Right forelimb (tissue), 1 donor: ENCODE measurements at regions not wholly inside any gene's neighbourhood (a gene's known extent, or its start where the extent isn't known, plus 50 kb on each side); places are given as distances from the start of the nearest gene placed in this dataset.

ENCODE experiments used
- DNase-seq: peaks from one replicate; pipeline ENCODE4 v3.0.0-alpha.2; 2018

DNA sequence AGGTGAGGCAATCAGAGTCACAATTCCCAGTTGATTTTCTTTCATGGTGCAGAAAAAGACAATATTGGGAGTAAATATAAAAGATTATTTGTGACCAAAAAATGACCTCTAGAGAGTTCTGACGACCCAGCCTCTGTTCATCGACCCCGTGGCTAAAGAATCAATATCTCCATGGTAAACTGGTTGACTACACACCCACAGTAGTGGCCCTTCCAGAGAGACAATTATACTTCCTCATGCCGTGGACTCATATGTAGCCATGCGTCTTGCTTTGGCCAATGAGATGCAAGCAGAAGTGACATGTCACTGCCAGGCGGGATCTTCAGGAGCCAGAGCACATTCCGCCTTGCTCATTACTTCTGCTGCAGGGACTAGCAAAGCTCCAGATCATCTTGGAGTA is 163.3 kb upstream of the RAD23B start:
- no peak for DNase-seq

DNA sequence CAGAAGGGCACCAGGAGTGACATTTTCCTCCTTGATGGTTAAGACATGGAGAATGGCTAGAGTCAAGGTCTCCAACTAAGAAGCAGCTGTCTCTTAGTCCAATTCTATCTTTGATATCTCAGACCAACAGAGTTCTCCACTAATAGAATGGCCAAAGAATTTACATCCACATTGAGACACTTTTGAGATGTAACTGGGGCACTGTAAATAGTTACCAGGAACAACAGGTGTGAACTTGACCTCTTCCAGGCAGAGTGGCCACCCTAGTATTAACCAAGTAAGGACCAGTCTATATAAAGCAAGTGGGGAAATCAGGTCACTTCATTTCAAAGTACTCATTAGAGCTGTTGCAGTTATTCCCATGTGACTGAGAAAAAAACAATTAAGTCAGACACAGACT is 159.7 kb upstream of the RAD23B start:
- no peak for DNase-seq

DNA sequence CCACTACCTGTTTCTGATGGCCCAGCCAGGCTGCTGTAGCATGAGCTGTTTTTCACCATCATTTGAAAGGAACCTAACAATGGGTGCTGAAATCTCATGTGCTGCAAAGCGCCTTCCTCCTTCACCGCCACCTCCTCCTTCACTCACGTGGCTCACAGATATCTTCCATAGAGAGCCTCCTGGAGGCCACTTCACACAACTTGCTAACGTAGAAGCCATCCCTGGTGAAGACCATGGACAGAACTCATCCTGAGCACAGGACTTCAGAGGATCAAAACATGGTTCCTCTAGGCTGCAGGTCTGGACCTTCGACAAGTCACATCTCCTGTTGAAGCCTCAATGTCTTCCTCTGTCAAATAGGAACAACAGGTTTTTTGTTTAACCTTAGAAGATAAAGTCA is 155.5 kb upstream of the RAD23B start:
- no peak for DNase-seq

DNA sequence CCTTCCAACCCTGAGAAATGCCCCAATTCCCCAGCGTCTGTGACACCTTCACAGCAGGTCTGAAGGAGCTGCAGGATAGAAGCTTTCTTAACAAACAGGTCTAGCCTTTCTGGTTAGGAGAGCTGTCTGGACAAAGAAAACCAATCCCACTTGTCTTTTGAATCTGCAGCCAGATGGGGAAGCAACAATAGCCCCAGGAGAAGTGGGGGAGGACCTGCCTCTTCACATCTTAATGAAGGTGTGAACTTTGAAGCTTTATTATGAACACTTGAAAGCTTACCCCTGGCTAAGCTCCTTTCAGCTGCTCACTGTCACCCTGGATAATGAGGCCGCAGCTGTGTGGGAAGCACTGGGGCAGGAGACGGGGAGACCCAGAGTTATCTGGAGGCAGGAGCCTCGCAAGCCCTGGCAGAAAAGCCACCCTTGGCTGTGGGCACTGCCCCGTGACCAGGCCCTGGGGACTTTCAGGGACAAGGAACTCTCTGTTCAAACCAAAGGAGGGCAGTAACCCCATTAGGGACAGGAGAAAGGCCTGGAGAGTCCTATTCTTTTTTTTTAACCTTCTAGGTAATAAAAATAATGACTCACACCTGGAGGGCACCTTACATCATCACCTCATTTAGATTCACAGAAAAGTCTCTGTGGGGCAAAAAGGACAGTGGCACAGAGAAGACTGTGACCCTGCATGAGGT is 151.8 kb upstream of the RAD23B start:
- no peak for DNase-seq

DNA sequence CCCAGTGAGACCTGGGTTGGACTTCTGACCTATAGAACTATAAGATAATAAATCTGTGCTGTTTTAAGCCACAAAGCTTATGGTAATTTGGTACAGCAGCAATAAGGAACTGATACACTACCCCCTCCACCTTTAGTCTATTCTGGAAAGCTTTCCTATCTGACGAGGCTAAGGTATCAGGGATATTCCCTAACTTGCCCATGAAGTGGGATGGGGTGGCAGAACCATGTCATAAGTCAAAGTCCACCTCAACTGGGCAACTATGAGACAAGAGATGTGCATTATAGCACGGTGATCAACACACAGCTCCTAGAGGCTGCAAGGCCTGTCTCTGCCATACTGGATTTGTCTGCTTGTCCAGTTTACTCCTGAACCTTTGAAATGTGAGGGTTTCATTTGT is 146.8 kb upstream of the RAD23B start:
- DNase-seq = no peak

DNA sequence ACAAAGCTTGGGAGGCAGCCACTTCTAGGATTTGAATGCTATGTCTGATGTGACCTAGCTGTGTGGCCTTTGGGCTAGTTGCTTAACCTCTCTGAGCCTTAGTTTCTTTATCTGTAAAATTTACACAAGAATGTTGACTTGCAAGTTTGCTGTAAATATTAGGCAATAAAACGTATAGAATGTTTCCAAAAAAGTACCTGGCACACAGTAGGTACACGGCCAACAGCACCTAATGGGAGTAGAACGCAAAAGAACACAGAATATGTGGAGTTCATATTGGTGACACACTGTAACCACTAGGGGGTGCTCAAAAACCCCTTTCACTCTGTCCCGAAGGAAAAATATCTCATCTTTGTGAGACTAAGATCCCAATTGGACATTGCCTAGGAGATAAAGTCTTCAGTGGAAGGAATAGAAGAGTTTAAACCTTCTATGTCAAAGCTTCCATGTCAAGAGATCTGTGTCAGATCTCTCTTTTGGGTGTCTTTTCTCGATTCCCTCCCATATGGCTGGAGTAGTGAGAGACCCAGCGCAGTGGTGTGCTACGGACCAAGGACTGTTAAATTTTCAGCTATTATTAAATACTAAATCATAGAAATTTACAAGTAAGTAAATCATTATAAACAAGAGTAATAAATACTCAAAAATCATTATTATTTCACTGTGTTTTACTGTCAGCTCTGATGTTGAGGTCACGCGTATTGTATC is 145.4 kb upstream of the RAD23B start:
- no peak for DNase-seq

DNA sequence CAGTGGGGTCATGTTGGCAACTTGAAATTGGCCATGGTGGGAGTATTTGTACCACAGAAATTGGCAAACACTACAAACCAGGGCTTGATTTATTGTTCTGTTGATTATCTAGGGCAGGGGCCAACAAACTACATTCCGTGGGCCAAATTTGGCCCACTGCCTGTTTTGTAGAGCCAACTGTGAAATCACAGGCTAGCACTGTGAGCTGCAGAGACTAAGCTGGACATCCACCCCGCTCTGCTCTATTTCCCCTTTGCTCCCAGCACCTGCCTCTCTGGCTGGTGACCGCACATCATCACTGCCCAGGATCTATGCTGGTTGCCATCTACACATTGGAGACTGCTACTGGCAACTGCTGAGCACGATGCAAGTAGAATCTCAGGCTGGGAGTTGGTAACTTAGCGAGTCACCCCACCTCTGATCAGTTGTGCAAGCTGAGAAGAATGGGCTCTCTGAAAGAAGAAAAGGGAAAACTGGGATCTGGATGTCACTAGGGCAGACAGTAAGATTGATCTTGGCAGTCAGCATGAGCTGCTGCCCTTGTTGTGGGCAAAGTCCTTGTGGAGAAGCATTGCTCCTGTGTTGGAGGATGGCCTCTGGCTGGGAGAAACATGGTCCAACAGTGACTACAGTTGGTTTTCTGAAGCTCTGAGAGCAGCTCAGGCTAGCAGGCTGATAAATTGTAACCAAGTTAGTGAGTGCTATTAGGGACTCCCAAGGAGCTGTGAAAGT is 144.7 kb upstream of the RAD23B start:
- DNase-seq = no peak

DNA sequence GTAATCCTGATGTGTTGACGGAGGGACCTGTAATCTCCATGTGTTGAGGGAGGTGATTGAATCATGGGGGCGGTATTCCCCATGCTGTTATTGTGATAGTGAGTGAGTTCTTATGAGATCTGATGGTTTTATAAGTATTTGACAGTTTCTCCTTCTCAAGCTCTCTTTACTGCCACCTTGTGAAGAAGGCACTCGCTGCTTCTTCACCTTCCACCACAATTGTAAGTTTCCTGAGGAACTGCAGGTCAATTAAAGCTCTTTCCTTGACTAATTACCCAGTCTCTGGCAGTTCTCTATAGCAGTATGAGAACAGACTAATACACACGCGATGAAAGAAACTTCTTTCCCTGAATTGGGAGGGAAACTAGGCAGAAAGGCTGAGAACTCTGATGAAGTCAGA is 141.1 kb upstream of the RAD23B start:
- no peak for DNase-seq

DNA sequence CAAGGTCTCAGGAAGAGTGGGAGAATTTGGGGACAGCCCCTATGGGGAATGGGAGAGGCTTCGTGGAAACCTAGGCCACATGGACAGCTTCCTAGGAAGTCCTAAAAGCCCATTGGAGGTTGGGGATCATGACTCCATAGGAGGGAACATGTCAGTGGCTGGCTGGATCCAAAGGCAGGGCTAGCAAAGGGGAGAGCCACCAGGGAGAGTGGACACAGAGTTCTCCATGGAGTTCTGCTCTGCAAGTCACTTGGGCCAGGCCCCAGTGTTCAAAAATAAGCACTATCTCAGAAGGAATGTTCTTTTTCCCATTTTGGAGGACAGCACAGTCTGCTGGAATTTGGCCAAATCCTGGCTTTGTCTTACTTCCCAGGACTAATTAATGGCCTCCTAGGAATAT is 140.6 kb upstream of the RAD23B start:
- no peak for DNase-seq

DNA sequence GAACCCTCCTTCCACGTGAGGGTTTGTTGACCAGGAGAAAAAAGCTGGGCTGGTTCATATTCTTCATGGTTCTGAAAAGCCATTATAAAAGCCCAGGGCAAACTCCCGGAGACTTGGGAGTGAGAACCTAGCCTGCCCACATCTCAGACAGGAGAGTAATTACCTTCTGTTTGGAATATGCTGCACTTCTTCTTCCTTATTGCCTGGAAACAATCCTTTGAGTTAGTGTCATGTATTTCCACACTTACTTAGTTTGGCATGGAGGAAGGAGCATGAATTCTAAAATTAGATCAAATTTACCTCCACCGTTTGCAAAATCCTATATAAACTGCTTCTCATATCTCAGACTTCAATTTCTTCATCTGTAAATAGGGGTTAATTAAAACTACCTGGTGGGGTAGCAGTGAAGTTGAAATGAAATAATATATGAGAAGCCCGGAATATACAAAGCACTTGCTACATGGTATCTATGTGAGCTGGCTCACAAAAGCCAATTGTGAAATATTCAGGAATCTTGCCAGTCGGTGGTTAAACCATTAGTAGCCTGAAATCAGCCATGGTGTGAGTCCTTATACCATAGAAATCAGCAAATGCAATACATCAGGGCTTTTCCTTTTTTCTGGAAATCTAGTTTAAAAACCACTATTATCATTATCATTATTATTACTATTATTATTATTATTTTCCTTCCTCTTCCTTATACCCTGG is 140.0 kb upstream of the RAD23B start:
- no peak for DNase-seq

DNA sequence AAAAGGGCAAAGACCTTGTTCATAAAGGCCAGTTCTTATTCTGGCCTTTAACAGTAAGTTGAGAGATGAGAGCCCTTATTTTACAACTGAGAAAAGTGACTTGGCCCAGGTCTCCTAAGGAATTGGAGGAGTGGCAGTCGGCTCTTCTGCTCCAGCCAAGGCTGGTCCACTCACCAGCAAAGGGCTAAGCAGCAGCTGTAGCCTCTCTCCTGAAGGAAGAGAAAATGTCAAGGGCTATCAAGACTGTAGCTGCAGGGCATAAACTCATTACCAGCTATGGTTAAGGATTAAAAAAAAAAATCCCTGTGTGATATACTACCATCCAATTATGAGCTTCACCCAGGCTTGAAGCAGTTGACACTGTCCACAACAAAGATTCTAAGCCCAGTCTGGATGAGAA is 138.6 kb upstream of the RAD23B start:
- no peak for DNase-seq

DNA sequence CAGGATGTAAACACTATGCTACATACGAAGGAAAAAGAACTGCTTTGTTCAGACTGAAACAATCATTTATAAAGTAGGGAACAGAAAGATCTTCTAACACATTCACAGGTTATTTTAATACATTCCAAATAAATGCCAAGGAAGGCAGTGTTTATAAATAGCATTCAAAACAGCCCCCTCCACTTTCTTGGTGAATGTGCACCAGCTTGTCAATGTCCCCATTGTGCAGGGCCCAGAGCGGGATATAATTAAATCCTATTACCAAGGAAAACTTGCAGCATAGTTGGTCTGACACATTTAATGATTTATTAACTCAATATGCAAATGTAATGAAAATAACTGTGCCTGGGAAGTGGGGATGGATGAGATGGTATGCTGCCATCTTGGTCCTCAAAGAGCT is 135.9 kb upstream of the RAD23B start:
- no peak for DNase-seq

DNA sequence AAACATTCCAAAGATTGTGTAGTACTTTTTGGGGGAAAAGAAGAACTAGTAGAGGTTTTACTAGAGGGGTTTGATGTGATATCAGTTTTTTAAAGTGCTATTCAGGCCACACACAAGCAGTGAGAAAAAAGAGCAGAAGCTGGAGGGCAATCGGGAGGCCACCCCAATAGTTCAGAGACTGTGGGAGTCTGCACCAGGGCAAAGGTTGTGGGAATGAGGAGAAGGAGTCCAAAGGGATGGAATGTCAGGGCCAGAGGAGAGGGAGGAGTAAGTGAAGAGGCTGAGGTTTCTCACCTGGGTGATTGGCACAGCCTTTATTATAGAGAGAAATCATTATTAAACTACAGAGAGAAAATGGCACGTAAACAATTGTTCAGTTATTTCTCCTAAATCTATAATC is 134.9 kb upstream of the RAD23B start:
- DNase-seq = no peak

DNA sequence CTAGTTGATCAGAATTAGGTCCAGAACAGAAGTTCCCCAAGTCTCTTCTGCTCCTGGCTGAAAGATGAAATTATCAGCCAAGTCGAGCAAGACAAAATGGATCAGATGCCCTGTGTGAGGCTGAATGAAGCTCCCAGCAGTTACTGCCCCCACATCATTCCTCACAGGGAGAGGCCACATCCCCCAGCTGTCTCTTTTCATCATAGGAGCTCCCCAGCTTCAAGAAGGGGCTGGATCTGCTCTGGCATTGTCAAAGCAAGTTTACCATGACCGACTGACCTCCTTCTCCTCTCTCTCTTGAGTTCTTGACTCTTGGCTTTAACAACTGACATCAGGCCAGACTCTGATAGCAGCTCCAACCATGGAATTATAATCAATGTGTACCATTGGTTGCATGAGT is 133.3 kb upstream of the RAD23B start:
- DNase-seq = no peak

DNA sequence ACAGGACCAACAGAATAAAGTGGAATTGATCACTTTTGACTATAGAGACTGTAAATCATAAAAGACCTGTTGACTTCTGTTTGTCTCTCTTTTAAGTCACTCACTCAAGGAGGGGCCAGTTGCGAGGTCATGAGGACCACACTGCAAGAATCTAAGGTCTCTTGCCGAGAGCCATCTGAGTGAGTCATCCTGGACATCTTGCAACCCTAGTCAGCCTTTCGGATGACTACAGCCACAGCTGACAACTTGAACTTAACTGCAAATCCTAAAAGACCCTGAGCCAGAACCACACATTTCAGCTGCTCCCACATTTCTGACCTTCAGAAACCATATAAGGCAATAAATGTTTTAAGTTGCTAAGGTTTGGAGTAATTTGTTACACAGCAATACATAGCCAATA is 129.7 kb upstream of the RAD23B start:
- DNase-seq = no peak

DNA sequence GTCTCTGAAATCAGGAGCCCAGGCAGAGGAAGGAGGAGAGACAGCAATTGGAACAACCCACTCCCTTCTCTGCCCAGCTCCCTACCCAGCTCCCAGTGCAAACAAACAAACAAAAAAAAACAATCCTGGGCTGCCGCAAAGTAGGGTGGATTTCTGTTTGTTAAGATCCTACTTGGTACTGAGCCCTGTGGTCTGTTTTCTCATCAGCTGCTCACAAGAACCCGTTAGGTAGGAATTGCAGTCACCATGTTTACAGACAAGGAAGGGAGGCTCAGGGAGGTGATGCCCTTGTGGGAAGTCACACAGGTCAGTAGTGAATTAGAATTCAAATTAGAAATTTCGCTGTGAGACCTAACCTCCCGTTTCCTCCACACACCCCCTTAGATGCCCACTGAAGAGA is 128.8 kb upstream of the RAD23B start:
- no peak for DNase-seq

DNA sequence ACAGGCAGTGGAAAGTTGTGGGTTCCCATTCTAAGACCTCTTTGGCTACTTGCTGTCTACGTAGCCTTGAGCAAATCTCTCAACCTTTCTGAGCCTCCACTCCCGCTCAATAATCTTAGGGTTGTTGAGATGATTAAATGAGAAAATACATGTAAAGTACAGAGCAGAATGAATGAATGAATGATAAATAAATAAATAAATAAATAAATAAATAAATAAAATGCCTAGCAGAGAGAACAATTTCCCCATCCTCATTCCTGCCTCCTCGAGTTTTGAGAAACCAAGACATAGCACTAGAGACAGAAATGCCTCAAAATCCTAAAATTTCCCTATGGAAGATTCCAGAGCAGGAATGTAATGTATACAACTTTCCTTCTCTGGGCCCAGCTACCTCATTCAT is 128.3 kb upstream of the RAD23B start:
- DNase-seq = no peak

DNA sequence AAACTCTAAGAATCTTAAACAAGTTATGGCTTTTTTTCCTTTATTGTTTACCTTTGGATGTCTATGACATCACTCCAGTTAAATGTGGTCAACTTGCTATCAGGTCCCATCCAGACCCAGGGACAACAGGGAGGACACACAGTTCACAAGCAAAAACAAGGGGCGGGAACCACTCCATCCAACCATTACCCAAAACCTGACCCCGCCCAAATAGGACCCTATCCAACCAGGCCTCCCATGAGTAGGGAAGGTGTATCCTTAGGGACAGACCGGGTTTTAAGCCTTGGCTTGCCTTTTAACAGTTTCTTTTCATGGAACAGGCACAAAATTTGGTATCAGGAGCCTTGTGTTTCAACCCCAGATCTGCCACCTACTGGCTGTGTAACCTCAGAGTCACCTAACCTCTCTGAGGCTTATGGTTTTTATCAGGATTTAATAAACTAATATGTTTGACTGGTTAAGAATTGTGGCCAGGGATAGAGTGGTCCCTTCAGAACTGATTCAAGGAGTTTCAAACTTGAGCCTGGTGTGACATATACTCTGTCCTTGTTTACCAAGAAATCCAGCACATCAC is 127.7 kb upstream of the RAD23B start:
- no peak for DNase-seq

DNA sequence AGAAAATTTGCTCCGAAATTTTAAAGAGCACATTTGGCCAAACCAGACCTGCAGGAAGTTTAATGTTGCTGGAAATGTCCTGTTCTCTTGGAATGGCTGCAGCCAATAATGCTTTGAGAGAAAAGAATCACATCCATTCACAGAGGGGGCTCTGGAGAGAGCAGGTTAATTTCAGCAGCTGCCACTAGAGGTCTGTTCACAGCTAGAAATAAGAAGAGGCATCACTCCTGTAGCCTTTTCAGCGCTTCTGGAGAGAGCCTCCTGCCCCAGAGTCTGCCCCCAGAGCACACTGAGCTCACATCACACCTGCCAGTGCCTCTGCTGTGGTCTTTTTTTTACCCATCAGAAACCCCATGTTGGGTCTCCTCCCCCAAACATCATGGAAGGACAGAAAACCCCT is 124.8 kb upstream of the RAD23B start:
- no peak for DNase-seq

DNA sequence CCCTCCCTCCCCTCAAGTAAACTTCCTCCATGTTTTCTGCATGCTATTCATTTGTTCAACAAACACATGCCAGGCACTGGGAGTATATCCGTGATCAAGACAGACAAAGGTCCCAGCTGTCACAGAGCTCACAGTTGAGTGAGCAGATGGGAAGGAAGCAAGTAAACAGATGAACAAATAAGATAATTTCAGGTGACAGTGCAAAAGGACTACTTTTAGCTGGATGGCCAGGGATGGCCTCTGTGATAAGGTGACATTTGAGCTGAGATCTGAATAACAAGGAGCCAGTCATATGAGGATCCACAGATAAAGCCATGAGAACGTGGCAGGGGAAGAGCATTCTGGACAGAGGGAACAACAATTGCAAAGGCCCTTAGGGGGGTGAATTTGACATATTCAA is 121.7 kb upstream of the RAD23B start:
- DNase-seq = no peak

DNA sequence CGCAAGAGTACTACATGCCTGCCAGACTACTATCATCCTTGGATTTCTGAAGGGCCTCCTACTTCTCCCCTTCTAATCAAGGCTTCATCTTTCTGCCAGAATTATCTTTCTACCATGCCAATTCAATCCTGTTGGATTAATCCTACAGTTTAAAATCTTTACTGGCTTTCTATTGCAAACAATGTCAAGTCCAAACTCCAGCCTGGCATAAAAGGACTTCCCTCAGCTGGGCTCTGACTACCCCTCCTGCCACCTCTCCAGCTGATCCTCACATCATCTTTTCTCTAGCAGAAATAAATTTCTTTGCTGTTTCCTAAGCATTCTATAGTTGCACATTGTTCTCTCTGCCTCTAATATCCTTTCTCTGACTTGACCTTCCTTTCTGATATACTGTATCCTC is 119.7 kb upstream of the RAD23B start:
- no peak for DNase-seq

DNA sequence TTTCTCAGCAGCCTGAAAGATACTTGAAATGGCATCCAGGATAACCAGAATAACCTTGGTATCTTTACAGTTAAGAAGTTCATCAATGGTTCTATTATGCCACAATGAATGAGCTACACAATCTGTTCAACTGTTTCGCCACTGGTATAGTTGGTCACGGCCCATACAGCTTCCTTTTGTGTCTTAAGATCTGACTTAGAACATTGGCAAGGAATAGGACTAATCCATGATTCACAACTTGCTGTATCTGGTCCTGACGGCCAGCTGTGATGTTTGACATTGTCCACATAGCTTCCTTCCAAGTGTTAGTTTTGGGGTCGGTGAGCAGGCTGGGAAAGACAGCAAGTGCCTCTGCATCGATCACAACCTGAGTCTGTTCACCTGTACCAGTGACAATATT is 113.3 kb upstream of the RAD23B start:
- DNase-seq = no peak

DNA sequence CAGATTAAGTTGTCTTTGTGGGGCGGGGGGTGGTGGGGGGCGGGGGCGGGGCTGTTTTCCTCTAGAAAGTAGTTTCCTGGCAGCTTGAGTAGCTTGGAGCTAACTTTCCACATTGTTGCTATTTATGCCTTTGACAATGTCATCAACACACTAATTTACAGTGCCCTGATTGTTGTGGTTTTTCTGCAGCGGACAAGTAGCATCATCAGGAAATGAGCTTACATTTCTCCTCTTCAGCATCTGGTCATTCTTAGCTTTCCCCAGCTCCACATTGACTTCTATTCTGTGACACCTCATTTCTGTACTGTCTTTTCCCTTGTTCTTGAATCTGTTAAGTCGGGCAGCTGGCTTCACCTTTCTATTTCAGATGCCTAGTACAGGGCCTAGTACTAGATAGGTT is 112.3 kb upstream of the RAD23B start:
- DNase-seq = no peak
